Tongue (tissue), 1 donor: ENCODE measurements at regions not wholly inside any gene's neighbourhood (a gene's known extent, or its start where the extent isn't known, plus 50 kb on each side); places are given as distances from the start of the nearest gene placed in this dataset.
"Not testable (repeated sequence)": the region's sequence is repeated elsewhere in the genome, so short reads cannot be mapped to it uniquely, and the experiment has no call there.

ENCODE experiments used
- DNase-seq: peaks from one replicate; pipeline ENCODE4 v3.0.0-alpha.2; 2015

DNA sequence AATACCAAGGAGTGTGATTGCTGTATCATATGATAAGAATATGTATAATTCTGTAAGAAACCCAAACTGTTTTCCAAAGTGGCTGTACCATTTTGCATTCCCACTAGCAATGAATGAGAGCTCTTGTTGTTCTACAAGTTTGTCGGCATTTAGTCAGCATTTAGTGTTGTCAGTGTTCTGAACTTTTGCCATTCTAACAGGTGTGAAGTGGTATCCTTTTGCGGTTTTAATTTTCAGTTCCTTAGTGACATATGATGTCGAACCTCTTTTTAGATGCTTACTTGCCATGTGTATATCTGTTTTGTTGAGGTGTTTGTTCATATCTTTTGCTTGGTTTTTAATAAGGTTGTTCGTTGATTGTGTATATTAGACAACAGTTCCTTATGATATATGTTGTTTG lies 296.3 kb upstream of the IZUMO3 start:
- DNase-seq, result no peak

GRCh38 chr9:24832307-24832706 lies 286.6 kb upstream of the IZUMO3 start:
- DNase-seq, result peak; percentile 7

GRCh38 chr9:24828687-24829086 lies 283.0 kb upstream of the IZUMO3 start:
- DNase-seq, result no peak

DNA sequence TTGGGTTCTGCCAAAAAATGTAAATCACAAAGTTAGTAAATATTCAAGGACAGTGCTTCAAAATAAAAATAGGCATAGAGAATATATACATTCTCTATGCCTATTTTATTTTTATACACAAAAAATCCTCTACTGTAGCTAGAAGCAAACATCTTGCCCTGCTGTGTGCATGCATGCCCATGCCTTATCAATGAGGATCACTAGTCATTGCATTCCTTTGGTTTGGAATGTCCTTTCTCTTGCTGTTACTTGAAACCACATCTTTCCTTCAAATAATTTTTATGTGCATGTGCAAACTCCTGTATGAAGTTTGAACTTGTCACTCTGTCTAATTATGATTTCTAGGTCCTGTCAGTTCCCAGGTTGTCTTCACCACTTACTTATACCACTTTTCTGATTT lies 278.9 kb upstream of the IZUMO3 start:
- no peak for DNase-seq

DNA sequence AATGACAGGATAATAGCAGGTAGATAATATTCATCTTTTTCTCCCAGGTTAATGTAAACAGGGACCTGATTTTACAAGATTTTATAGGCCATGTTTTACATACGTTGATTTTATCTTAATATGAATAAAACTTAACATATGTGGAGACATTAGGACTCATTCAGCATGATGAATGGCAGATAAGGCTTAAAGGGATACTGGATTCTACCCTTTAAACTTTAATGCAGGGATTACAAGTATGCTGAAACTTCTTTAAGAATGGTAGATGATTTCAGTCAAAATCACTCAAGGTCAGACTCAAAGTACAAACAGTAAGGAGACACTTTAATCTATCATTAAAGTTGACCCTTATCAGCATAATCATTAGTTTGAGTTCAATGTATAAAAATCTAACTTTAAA lies 274.5 kb upstream of the IZUMO3 start:
- DNase-seq, result no peak

GRCh38 chr9:24817756-24818155 lies 272.1 kb upstream of the IZUMO3 start:
- DNase-seq, result no peak

DNA sequence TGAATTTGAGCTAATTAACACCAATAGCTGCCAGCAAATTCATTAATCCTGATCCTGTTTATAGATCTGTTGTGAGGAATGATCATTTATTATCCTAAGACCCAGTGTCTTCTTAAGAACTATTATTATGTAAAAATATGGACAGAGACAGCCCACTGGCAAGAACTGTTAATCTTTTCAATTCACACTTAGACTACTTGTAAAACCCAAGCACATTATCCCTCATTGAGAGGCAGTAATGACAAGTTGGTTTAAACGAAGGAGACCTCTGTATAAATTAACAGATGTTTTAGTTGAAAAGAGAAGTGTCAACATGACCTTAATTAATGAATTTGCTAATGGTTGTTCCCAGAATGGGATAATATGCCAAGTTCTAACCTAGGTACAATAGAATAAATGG lies 270.3 kb upstream of the IZUMO3 start:
- no peak for DNase-seq

DNA sequence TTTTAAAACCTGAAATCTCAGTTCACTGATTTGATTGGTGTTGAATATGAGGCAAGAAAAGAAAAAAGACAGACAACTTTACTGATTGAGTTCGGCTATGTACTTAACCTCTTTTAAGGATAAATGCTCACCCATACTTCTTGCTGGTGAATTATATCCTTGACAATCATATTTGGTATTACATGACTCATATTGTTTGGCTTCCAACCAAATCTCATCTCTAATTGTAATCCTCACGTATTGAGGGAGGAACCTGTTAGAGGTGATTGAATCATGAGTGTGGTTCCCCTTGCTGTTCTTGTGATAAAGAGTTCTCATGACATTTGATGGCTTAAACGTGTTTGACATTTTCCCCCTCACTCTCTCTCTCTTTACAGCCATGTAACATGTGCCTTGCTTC lies 255.6 kb upstream of the IZUMO3 start:
- DNase-seq, result no peak

DNA sequence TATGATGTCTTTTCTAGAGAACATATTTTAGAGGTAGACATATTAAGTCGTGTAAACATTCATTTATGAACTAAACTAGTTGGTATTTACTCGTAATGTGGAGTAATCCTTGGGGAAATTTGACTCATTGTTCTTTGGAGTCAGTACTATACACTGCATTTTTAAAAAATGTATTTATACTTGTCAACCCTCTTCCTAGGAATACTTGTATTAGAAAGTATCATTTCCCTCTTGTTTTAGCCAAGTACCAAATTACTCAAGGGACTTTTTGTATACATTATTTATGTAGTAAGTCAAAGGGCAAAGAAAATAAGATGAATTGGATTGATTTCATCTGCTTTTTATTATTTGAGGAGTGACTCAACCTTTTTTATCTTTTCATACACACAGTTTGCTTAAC lies 248.1 kb upstream of the IZUMO3 start:
- DNase-seq, result no peak

GRCh38 chr9:24776226-24776625 lies 230.5 kb upstream of the IZUMO3 start:
- DNase-seq, result peak; percentile 2

DNA sequence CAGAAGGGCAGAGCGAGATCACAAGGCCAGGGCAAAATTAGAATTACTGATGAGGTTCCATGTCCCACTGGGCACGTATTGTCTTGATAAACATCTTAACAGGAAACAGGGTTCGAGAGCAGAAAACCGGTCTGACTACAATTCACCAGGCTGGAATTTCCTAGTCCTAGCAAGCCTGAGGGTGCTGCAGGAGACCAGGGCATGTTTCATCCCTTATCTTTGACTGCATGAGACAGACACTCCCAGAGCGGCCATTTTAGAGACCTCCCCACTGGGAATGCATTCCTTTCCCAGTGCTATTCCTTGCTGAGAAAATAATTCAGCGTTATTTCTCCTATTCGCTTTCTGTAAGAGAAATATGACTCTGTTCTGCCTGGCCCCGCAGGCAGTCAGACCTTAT lies 228.5 kb upstream of the IZUMO3 start:
- DNase-seq, result not testable (repeated sequence)

- DNase-seq, result no peak
Measured at GRCh38 chr9:24766081-24766480, 220.4 kb upstream of the IZUMO3 start.

- no peak for DNase-seq
Measured at GRCh38 chr9:24765025-24765756, 219.5 kb upstream of the IZUMO3 start.

DNA sequence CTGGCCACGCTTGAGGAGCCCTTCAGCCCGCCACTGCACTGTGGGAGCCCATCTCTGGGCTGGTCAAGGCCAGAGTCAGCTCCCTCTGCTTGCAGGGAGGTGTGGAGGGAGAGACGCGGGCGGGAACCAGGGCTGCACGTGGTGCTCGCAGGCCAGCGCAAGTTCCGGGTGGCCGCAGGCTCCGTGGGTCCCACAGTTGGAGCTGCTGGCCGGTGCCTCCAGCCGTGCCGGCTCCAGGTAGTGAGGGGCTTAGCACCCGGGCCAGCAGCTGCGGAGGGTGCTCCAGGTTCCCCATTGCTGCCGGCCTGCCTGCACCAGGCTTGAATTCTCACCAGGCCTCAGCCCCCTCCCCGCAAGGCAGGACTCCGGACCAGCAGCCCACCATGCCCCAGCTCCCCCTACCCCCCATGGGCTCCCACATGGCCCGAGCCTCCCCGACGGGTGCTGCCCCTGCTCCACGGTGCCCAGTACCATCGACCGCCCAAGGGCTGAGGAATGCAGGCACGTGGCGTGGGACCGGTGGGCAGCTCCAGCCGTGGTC lies 192.8 kb upstream of the IZUMO3 start:
- DNase-seq, result no peak

GRCh38 chr9:24731754-24732153 lies 186.1 kb upstream of the IZUMO3 start:
- no peak for DNase-seq

DNA sequence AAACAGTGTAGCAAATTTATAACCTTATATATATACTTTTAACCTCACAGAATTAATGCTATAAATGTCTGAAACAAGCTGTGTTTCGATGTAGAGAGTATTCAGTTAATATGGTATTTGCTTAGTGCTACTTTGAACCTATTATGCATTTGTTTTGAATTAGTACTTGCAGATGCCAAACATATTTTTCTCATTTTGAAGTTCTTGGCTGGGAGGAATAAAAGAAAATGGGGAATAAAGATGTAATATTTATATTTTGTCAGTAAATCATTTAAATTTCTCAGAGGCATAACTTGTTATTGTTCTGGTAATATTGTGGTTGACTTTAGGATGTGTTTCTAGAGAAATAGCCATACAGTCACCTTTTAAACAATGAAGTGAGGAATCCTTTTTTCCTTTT lies 175.9 kb upstream of the IZUMO3 start:
- DNase-seq, result peak; percentile 39

DNA sequence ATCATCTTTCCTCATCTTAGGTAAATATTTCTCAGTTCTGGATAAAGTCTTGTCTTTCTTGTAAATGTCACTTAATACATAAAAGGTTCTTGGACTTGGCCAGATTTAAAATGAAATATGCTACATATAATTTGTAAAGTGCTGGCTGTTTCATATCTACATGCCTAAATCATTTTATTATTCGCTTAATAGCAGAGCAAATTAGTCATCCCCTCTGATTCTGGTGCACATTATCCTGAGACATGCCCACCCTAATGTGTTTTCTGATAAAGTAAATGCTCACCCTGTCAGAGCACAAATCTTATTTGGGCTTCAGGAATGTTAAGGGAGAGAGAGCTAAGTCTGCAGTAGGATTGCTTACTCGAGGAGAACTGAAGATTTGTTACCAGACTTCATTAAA lies 166.5 kb upstream of the IZUMO3 start:
- DNase-seq, result no peak

DNA sequence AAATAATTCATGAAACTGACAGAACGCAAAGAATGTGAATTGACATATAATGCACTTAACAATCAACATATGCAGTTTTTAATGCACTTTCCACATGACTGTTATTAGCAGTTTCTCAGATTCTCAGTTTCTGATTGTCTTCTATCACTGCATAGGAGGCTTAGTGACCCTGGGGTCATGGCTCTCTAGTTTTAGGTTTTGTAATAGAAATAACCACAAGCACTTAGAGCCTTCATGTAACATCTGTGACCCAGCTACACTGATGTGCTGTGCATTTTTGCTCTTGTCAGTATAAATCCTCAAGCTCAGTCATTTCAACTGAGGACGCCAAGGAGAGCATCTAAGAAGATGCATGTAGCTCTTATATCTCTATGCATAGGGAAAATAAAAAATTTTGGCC lies 163.1 kb upstream of the IZUMO3 start:
- no peak for DNase-seq

DNA sequence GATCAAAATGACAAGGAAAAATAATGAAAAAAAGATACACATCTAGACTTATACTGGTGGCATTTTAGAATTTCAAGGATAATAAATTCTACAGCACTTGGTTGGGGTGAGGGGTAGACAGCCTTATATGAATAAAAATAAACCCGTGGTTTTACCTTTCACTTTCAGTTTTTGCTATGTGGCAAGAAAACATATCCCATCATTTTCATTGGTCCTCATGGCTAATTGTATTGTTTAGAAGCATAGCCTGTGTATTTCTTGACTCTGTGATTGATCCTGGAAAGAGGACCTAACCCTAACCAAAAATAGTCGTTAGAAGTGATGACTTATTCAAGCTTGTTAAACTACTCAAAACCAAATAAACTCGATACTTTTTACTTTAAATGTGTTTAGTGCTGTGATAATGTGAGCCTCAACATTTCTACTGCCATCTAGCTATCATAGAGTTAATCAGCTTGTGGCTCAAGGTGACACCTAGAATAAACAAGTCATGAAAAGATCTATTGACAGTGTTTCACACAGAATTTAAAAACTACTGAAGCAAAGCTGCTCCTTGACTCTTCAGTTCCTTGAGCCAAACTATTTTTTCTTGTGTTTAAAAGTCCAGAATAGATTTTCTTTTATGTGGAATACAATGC lies 153.3 kb upstream of the IZUMO3 start:
- no peak for DNase-seq

- no peak for DNase-seq
Measured at GRCh38 chr9:24672336-24672735, 126.6 kb upstream of the IZUMO3 start.

DNA sequence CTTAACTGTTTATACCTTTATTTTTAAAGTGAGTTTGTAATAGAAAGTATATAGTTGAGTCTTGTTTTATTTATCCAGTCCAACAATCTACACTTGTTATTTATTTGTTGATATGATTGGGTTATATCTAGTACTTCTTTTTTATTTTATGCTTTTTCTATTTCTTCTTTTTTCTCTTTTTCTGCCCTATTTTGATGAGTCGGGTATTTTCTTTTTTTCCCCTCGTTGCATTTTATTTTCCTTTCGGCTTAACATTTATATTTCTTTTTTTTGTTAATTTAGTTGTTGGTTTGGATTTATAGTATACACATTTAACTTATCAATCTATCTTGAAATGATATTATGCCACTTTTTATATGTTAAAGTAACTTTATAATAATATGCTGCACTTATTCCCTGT lies 111.7 kb upstream of the IZUMO3 start:
- DNase-seq, result no peak

DNA sequence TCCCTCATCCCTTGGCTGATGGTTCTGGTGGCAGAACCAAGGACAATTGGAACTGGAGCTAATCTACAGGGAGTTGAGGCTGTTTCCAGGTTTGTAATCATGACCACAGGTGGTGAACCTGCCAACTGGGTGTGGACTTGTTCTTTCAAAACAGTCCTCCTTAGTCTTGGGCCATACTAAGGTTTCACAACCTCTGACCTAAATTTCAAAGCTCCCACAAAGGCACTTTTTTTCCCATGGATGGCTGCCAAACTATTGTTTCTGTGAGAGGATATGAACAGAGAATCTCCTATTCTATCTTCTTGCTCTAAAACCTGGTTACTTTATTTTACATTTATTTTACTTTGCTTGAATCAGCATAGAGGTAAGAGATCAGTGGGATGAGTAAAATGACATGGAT lies 106.5 kb upstream of the IZUMO3 start:
- DNase-seq, result no peak

- not testable (repeated sequence) for DNase-seq
Measured at GRCh38 chr9:24628809-24629208, 83.1 kb upstream of the IZUMO3 start.

GRCh38 chr9:24625097-24625496 lies 79.4 kb upstream of the IZUMO3 start:
- no peak for DNase-seq
